ENCODE measurements at regions not wholly inside any gene's neighbourhood (a gene's known extent, or its start where the extent isn't known, plus 50 kb on each side); places are given as distances from the start of the nearest gene placed in this dataset.

- Mint-ChIP-seq H3K4me3 (no peak overlapping the region), H3K4me1 (peaks cover 13% of the 10 kb centered on the region), H3K27me3 (ENCODE audit: low read depth) (no peaks in the 10 kb centered on the region), H3K36me3 (ENCODE audit: low read depth) (no peaks in the 10 kb centered on the region), H3K27ac (ENCODE audit: unreplicated experiment) (no peak overlapping the region), H3K9me3 (peaks cover 2% of the 10 kb centered on the region)
- no peak for TF ChIP-seq CTCF (conservative IDR thresholded peaks at IDR 0.05)
- no peak for DNase-seq (ENCODE audit: low read depth, low spot score)
Measured at GRCh38 chr22:44584256-44584902, 86.3 kb upstream of the RTL6 start.

GRCh38 chr22:44583854-44584253 is 85.8 kb upstream of the RTL6 start:
- H3K36me3 Mint-ChIP-seq (ENCODE audit: low read depth): no peaks in the 10 kb centered on the region
- TF ChIP-seq CTCF (conservative IDR thresholded peaks at IDR 0.05): no peak
- no peak overlapping the region for H3K27ac Mint-ChIP-seq (ENCODE audit: unreplicated experiment)
- no peak for DNase-seq (ENCODE audit: low read depth, low spot score)
- no peaks in the 10 kb centered on the region for H3K9me3 Mint-ChIP-seq
- H3K4me1 Mint-ChIP-seq: peaks cover 13% of the 10 kb centered on the region
- no peaks in the 10 kb centered on the region for H3K27me3 Mint-ChIP-seq (ENCODE audit: low read depth)
- no peak overlapping the region for H3K4me3 Mint-ChIP-seq

GRCh38 chr22:44583061-44583760 is 85.2 kb upstream of the RTL6 start:
- Mint-ChIP-seq H3K27ac (ENCODE audit: unreplicated experiment) (no peak overlapping the region), H3K4me1 (peaks cover 13% of the 10 kb centered on the region), H3K4me3 (no peak overlapping the region), H3K27me3 (ENCODE audit: low read depth) (no peaks in the 10 kb centered on the region), H3K36me3 (ENCODE audit: low read depth) (no peaks in the 10 kb centered on the region), H3K9me3 (no peaks in the 10 kb centered on the region)
- no peak for TF ChIP-seq CTCF (conservative IDR thresholded peaks at IDR 0.05)
- no peak for DNase-seq (ENCODE audit: low read depth, low spot score)

GRCh38 chr22:44582016-44582415 is 84.0 kb upstream of the RTL6 start:
- H3K27ac Mint-ChIP-seq (ENCODE audit: unreplicated experiment): peak overlapping the region; percentile 69
- no peaks in the 10 kb centered on the region for H3K36me3 Mint-ChIP-seq (ENCODE audit: low read depth)
- TF ChIP-seq CTCF (conservative IDR thresholded peaks at IDR 0.05): no peak
- no peak overlapping the region for H3K4me3 Mint-ChIP-seq
- no peaks in the 10 kb centered on the region for H3K27me3 Mint-ChIP-seq (ENCODE audit: low read depth)
- DNase-seq (ENCODE audit: low read depth, low spot score): no peak
- H3K9me3 Mint-ChIP-seq: no peaks in the 10 kb centered on the region
- peaks cover 5% of the 10 kb centered on the region for H3K4me1 Mint-ChIP-seq

GRCh38 chr22:44581096-44581435 is 83.0 kb upstream of the RTL6 start:
- no peaks in the 10 kb centered on the region for H3K4me1 Mint-ChIP-seq
- H3K27ac Mint-ChIP-seq (ENCODE audit: unreplicated experiment): no peak overlapping the region
- no peaks in the 10 kb centered on the region for H3K36me3 Mint-ChIP-seq (ENCODE audit: low read depth)
- no peaks in the 10 kb centered on the region for H3K9me3 Mint-ChIP-seq
- H3K27me3 Mint-ChIP-seq (ENCODE audit: low read depth): peaks cover 2% of the 10 kb centered on the region
- no peak overlapping the region for H3K4me3 Mint-ChIP-seq
- no peak for TF ChIP-seq CTCF (conservative IDR thresholded peaks at IDR 0.05)
- DNase-seq (ENCODE audit: low read depth, low spot score): no peak

All from neural crest cell (in vitro differentiated cells).